K562 (cell line): ENCODE measurements at regions not wholly inside any gene's neighbourhood (a gene's known extent, or its start where the extent isn't known, plus 50 kb on each side); places are given as distances from the start of the nearest gene placed in this dataset.

Experiments used
- ATAC-seq: fragments of 200-7000 bp; cut with Tn5 transposase; 3 replicates; pipeline ENCODE4 v1.9.1; 2020; ENCODE audit warnings: moderate library complexity
- BruUV-seq: library from RNA; stranded (reverse); fragments of 400-500 nt; replicated peaks from 2 replicates; lab custom pipeline; 2021; lab: Mats Ljungman, UMichigan
- CTCF ChIA-PET: fragments of 300-600 bp; formaldehyde crosslinking; extraction: SDS; loops from one replicate; lab custom pipeline; 2021; ENCODE audit warnings: low intra/inter-chr PET ratio; lab: Yijun Ruan, JAX
- POLR2A ChIA-PET: fragments of 300-600, 350-650 bp; sonication (Branson Sonifier 250); formaldehyde crosslinking; extraction: SDS; loops from one replicate; lab custom pipeline; 2021; ENCODE audit warnings: antibody characterized with exemption, inconsistent platforms; lab: Yijun Ruan, JAX
- DNase-seq, 4 experiments: peaks; one replicate each; pipeline versions ENCODE4 v3.0.0 to v3.0.0-alpha.2; 2011 to 2018; ENCODE audit warnings: low spot score in 3 of 4, mixed read lengths in 3 of 4; ENCODE audit errors: extremely low read depth in 1 of 4
- FAIRE-seq: peaks from 2 replicates; lab custom pipeline; 2011; peaks lifted over from hg19 to GRCh38; lab: Jason Lieb, UNC
- H2AFZ ChIP-seq: 2 replicates; pipeline ENCODE4 v1.6.0; 2011; ENCODE audit warnings: low read depth, low read length, control low read depth, inconsistent platforms
- H3K27ac ChIP-seq: fragments of 200-600 bp; 3 replicates; pipeline ENCODE4 v1.8.0; 2011; ENCODE audit warnings: low read depth, mild to moderate bottlenecking, control low read depth, inconsistent platforms, low read length, moderate library complexity, mixed read lengths; ENCODE audit errors: extremely low read depth
- H3K27me3 ChIP-seq, 2 experiments: fragments of 300-600 bp in 1 of 2; 2 replicates in 1 of 2; 3 replicates in 1 of 2; pipeline versions ENCODE4 v1.6.0 to v1.8.0; 2011; ENCODE audit warnings: inconsistent platforms in 2 of 2, low read length in 2 of 2, mild to moderate bottlenecking in 1 of 2, mixed read lengths in 1 of 2, moderate library complexity in 1 of 2; ENCODE audit not compliant: control insufficient read depth in 2 of 2, insufficient read depth in 2 of 2
- H3K36me3 ChIP-seq: fragments of 300-600 bp; 3 replicates; pipeline ENCODE4 v1.8.0; 2011; ENCODE audit warnings: mild to moderate bottlenecking, low read length, inconsistent platforms; ENCODE audit not compliant: control insufficient read depth, insufficient read depth
- H3K4me1 ChIP-seq, 2 experiments: fragments of 200-600 bp in 1 of 2; replicated peaks in 1 of 2; 2 replicates in 1 of 2; 3 replicates in 1 of 2; pipeline versions ENCODE4 v1.5.1 to v1.8.0; 2011; ENCODE audit warnings: inconsistent platforms in 2 of 2, low read length in 2 of 2, mild to moderate bottlenecking in 1 of 2, mixed read lengths in 1 of 2, moderate library complexity in 1 of 2; ENCODE audit not compliant: control insufficient read depth in 2 of 2, insufficient read depth in 2 of 2
- H3K4me2 ChIP-seq: 2 replicates; pipeline ENCODE4 v1.6.1; 2011; ENCODE audit warnings: low read length, control low read depth, inconsistent platforms, mixed read lengths; ENCODE audit not compliant: insufficient read depth
- H3K4me3 ChIP-seq: fragments of 200-600 bp; sonication (generic), shearing (Covaris generic); 2 replicates; pipeline ENCODE4 v1.5.1; 2016; ENCODE audit warnings: control low read depth, inconsistent platforms
- H3K79me2 ChIP-seq: fragments of 200-600 bp; 3 replicates; pipeline ENCODE4 v1.8.0; 2011; ENCODE audit warnings: low read length, inconsistent platforms; ENCODE audit not compliant: control insufficient read depth, insufficient read depth
- H3K9ac ChIP-seq, 2 experiments: 2 replicates each; pipeline versions ENCODE4 v1.6.0 to v1.6.1; 2011; ENCODE audit warnings: low read depth in 2 of 2, low read length in 2 of 2, control low read depth in 1 of 2, inconsistent platforms in 1 of 2, mild to moderate bottlenecking in 1 of 2, mixed read lengths in 1 of 2; ENCODE audit not compliant: insufficient read depth in 1 of 2
- H3K9me1 ChIP-seq: one replicate; pipeline ENCODE4 v1.6.0; 2011; ENCODE audit warnings: inconsistent platforms, mild to moderate bottlenecking, low read length, moderate library complexity; ENCODE audit not compliant: control insufficient read depth, insufficient read depth
- H3K9me3 ChIP-seq: replicated peaks from 2 replicates; pipeline ENCODE4 v1.5.1; 2011; ENCODE audit warnings: low read depth, low read length, inconsistent platforms; ENCODE audit not compliant: control insufficient read depth, insufficient read depth
- H4K20me1 ChIP-seq: replicated peaks from 2 replicates; pipeline ENCODE4 v1.6.1; 2011; ENCODE audit warnings: low read length, inconsistent platforms, mixed read lengths; ENCODE audit not compliant: control insufficient read depth, insufficient read depth
- DEAF1 ChIP-seq: fragments of 450-650 bp; formaldehyde crosslinking; IDR thresholded peaks from 2 replicates; pipeline ENCODE4 v1.4.0; 2020; ENCODE audit warnings: mild to moderate bottlenecking, moderate library complexity
- HNRNPH1 ChIP-seq: fragments of 200-400 bp; formaldehyde crosslinking; optimal IDR thresholded peaks from 2 replicates; pipeline ENCODE3; 2017; ENCODE audit warnings: low read depth, mild to moderate bottlenecking, low read length, moderate library complexity
- MED1 ChIP-seq: sonication (generic); formaldehyde crosslinking; IDR thresholded peaks from 2 replicates; pipeline ENCODE4 v1.8.1; 2023; ENCODE audit warnings: missing genetic modification reagents, borderline replicate concordance
- NR2F6 ChIP-seq: fragments of 450-650 bp; formaldehyde crosslinking; IDR thresholded peaks from 2 replicates; pipeline ENCODE4 v1.4.0; 2020; ENCODE audit warnings: mild to moderate bottlenecking
- RFX7 ChIP-seq: fragments of 250-450 bp; sonication (Bioruptor Pico); IDR thresholded peaks from 2 replicates; pipeline ENCODE4 v1.5.1; 2021; ENCODE audit warnings: mild to moderate bottlenecking
- SAFB ChIP-seq: fragments of 200-400 bp; formaldehyde crosslinking; IDR thresholded peaks from 2 replicates; pipeline ENCODE4 v1.6.1; 2017; ENCODE audit warnings: low read depth, low read length, borderline replicate concordance
- SOX6 ChIP-seq: fragments of 450-650 bp; IDR thresholded peaks from 2 replicates; pipeline ENCODE4 v1.6.1; 2014; ENCODE audit warnings: mild to moderate bottlenecking
- ZNF23 ChIP-seq: fragments of 250-450 bp; sonication (Bioruptor Pico); IDR thresholded peaks from 2 replicates; pipeline ENCODE4 v1.4.0; 2020; ENCODE audit warnings: mild to moderate bottlenecking
- ZNF561 ChIP-seq: fragments of 450-650 bp; formaldehyde crosslinking; conservative IDR thresholded peaks from 2 replicates; pipeline ENCODE4 v1.4.0; 2020; ENCODE audit warnings: mild to moderate bottlenecking, moderate library complexity
- ZNF644 ChIP-seq: fragments of 200-800 bp; sonication (Bioruptor generic); IDR thresholded peaks from 2 replicates; pipeline ENCODE4 v1.6.1; 2016; ENCODE audit warnings: low read depth, missing genetic modification characterization, missing compliant biosample characterization
- WGBS: fragments of 100-300 bp; shearing (Covaris generic); methylation state at CpG from one replicate; pipeline ENCODE4 v1.1.6; 2016; ENCODE audit warnings: low coverage, mixed read lengths; ENCODE audit not compliant: insufficient coverage; ENCODE audit errors: missing lambda C conversion rate; 5-methylcytosine and 5-hydroxymethylcytosine counted together
- in situ Hi-C: fragments of 300-500 bp; cut with MboI; formaldehyde crosslinking; loops from 4 replicates; pipeline ENCODE4 v1.15.0; 2018; ENCODE audit warnings: inconsistent platforms, mixed read lengths
- intact Hi-C: fragments of 100-400 bp; cut with micrococcal nuclease; formaldehyde crosslinking; loops from 2 replicates; pipeline ENCODE4 v1.14.2; 2022

GRCh38 chr20:55255016-55255415 lies 750.3 kb downstream of the CBLN4 start:
- BruUV-seq: no TSS peak
- intact Hi-C loops (no loop called here), in situ Hi-C loops (no loop called here)
- CTCF ChIA-PET: no interaction called here
- no peaks in the 10 kb centered on the region for H4K20me1 ChIP-seq
- H3K4me2 ChIP-seq: no peak overlapping the region
- ATAC-seq (no peak), DNase-seq (no peak), FAIRE-seq (no peak)
- H3K79me2 ChIP-seq: no peaks in the 10 kb centered on the region
- WGBS: 0% methylated on average over 5 of the region's 6 CpGs
- no peaks in the 10 kb centered on the region for H3K4me1 ChIP-seq
- H3K9me1 ChIP-seq: no peaks in the 10 kb centered on the region
- no peak overlapping the region for H3K4me3 ChIP-seq
- H3K9ac ChIP-seq: no peak overlapping the region
- H2AFZ ChIP-seq: no peak overlapping the region
- POLR2A ChIA-PET: no interaction called here
- H3K36me3 ChIP-seq: no peaks in the 10 kb centered on the region
- no peaks in the 10 kb centered on the region for H3K9me3 ChIP-seq
- no peak overlapping the region for H3K27ac ChIP-seq
- H3K27me3 ChIP-seq: no peaks in the 10 kb centered on the region
- TF ChIP-seq DEAF1 (CRISPR knock-in tag): no peak
- TF ChIP-seq ZNF644 (tag): no peak
- TF ChIP-seq SAFB: no peak
- no peak for TF ChIP-seq NR2F6 (CRISPR knock-in tag)
- TF ChIP-seq HNRNPH1: no peak
- no peak for TF ChIP-seq RFX7 (CRISPR knock-in tag)
- no peak for TF ChIP-seq ZNF561 (CRISPR knock-in tag)
- no peak for TF ChIP-seq SOX6
- TF ChIP-seq ZNF23 (CRISPR knock-in tag): no peak
- TF ChIP-seq MED1 (CRISPR knock-in tag): no peak
